ENCODE measurements at regions not wholly inside any gene's neighbourhood (a gene's known extent, or its start where the extent isn't known, plus 50 kb on each side); places are given as distances from the start of the nearest gene placed in this dataset.
A peak's percentile ranks its signal among the peaks of the same experiment; 100 is the strongest.

DNA sequence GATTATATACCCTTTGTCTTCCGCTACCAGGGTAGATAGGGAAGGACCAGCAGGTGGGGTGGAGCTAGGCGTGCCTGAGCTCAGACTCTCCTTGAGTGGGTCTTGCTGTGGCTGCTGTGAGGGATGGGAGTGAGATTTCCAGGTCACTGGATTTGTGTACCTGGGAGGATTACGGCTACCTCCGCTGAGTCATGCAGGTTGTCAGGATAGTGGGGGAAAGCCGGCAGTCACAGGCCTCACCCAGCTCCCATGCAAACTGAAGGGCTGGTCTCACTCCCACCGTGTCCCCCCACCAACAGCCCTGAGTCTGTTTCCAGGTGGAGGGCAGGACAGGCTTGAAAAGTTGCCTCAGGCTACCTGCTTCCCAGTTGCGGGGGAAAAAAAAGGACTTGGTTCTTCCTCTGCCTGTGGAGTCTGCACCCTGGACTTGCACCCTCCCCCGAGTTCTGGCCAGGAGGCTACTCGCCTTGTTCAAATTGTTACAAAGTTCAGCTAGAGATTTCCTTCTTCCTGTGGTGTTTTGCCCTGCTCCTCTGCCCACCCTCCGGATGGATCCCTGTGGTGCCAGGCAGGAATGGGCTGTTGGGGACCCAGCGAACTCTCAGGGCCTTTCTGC lies 268.3 kb downstream of the VAPA start:
- DNase-seq, result no peak

DNA sequence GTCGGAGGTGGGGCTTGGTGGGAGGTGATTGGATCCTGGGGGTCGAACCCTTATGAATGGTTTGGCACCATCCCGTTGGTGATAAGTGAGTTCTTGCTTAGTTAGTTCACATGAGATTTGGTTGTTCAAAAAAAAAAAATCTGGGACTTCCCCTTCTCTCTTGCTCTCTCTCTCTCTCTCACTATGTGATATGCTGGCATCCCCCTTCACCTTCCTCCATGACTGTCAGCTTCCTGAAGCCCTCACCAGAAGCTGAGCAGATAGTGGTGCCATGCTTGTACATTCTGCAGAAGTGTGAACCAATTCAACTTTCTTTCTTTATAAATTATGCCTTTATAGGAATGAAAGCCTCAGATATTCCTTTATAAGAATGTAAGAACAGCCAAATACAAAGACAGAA lies 269.7 kb upstream of the APCDD1 start:
- no peak for DNase-seq

DNA sequence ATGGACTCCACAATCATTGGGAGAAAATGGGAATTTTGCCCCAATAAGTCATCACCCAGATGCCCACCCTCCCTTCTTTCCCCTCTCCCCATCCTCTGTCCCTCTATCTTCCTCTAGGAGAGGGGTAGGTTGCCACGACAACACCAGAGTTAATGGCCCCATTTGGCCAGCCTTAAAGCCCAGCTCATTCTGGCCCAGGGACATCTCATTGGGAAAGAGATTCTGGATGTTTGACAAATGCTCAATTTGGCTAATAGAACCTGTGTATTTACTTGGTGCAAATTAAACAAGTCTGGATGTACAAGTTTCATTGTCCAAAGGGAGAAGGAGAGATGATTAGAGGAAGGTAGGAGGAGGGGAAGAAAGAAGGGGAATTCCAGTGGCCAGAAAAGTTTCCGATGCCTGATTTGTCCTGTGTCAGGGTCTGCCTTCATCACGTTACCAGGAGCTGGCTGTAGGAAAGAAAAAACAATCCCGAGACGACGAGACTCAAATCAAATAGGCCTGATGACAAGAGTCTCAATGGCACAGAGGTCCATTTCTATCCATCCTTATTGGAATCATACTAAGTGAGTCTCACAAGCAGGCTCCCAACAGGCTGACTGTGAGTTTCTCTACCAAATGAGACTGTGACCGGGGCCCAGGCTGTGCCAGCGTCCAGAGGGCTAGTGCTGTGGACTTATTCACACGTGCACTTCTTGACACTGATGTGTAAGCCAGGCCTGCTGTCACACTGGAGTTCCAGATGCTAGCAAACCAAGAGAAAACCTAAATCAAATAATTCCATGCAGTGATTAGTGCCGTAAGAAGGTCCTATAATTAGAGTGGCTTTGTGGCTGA lies 265.2 kb upstream of the APCDD1 start:
- no peak for DNase-seq

DNA sequence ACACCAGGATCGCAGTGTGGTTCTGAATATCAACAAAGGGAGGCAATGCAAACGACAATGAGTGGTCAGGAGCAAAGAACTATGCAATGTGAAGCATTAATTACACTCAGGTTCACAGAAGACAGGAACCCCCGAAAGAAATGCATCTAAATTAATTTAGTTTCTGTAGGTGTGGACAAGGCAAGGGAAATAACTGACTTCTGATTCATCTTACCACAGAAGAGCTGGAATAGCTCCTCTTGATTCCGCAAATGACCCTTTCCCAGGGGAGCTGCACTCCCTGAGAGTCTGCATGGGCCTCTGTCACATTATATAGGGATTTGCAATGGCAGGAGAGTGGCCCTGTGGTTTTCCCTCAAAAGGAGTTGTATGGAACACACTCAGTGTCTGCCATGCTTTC lies 263.9 kb upstream of the APCDD1 start:
- no peak for DNase-seq

DNA sequence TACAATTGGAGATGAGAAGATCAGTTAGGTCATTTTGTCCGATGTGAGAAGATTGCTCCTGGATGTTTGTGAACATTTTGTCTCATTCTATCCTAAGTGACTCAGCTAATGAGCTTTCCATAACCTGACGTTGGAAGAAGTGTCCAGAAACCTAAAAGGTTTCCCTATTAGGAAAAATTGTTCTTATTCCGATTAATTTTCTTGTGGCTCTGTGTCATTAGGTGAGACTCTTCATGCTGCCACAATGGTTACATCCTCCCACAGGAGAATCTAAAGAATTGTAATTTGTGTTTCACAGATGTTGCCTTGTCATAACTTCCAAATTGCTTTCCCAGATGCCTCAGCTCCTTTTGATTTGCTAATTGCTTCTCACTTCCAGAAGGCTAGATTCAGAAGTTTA lies 261.0 kb upstream of the APCDD1 start:
- DNase-seq, result no peak

DNA sequence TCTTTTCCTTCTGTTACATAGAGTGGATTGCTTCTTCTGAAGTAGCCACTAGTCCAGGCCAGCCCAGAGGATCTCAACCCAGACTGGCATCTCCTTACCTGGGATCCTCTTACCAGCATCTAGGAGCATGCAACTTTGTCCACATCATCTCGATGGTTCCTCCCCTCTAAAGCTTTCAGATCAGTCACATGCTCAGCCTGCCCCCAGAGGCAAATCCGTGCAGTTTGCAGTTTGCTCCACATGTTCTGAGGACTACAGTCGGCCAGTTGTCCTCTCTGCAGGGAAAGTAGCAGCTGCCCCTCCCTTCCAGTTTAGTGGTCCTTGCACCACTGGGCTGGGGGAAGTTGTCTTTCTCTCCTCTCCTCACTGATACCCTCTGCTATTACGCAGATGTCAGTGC lies 259.8 kb upstream of the APCDD1 start:
- no peak for DNase-seq

DNA sequence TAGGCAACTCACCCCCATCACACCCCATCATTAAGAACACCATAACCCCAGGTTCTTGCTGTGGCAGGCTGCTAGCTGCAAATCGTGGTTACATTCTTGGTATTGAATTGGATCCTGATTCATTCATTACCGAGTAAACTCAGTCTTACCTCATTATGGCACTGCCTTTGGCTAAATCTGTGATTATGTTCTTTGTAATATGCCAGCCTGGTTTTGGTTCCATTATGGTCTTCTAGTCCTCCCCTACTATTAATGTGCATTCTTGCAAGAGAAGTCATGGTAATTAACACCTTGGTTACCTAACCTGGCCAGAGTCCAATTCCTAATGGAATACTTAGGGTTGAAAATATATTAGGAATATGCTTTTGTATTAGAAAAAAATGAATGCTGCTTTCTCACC lies 258.9 kb upstream of the APCDD1 start:
- DNase-seq, result no peak

DNA sequence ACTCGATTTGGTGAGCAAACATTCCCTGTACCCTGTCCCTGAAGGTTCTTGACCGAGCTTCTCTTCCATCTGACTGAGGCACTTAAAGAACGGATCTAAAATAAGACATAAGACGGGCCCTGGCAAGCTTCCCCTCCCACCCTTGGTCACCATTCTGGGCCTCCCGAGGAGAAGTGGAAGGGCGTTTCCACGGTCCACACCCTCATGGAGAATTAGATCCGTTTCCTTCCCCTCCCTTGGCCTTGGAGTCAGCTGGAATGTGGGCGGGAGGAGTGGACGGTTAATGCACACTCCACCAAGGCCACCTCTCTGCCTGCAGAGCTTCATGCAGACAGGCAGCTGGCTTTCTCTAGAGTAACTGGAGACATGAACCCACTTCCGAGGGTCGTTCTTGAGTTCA lies 257.3 kb upstream of the APCDD1 start:
- DNase-seq, result no peak

DNA sequence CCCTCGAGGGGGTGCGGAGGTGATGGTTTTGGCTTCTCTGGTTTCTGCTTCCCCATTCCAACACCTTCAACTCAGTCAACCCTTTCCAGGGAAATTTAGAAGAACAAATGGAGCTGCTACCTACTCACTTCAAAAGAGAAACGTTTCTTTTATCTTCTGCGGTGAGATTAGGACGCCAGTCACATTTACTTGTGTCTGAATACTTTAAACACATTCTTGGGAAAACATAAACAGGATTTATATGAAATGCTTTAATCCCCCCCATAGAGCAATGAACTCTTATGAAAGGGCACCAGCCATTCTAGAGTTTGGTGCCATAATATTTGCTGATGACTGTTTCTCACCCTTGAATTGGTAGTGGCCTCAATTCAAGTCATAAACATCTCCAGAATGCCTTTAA lies 253.2 kb upstream of the APCDD1 start:
- DNase-seq, result no peak

DNA sequence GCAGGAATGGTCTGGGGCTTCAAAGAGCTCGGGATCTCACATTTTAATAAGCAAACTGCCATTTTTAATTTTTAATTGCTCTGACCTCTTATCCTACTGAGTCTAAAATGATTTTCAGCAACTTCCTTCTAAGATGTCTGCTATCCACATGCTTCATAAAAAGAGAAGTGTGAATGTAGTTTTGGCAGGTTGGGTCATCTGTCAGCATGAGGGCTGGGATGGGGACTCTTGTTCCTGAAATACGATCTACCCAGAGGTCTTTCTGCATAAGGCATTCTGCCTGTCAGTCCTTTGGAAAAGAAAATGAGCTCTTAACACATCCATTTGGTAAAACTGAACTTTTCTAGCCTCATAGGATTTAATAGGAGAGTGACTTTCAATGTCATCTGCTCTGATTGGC lies 252.8 kb upstream of the APCDD1 start:
- no peak for DNase-seq

DNA sequence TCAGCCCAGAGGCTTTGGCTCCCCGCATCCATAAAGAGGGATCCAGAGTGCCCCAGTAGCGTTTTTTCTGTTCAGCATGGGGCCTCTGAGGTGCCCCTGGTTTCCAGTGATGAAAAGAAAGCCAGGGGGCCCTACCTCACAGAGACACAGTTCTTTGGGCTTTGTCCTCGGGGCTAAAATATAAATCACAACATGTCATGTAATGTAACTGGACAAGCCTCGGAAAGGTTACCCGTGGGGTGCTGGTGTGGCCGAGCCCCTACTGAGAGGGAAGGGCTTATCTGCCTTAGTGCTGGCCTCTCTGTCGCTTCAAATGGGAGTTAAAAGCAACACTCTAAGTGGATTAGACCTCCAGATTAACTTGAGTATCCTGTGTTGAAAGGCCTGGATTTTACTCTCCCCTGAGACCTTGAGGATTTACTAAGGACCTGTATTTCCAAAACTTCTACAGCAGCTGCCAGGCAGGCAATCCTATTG lies 251.6 kb upstream of the APCDD1 start:
- no peak for DNase-seq

DNA sequence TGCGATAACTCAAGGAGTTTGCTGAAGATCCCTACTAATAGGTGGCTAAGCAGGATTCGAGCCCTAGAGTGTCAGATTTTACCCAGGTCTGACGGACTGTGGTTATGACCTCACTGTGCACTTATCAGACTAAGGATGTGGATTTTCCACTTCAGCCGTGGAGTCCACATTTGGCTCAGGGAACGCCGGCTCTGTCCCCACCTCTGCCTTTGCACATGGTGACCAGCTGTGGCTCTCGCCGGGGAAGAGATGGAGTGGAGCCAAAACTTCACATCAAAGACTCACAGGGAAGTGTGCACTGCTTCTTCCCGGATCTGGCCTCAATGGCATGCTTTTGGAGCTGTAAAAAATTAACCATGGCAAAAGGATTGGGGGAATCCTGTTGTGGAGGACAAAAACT lies 249.3 kb upstream of the APCDD1 start:
- no peak for DNase-seq

DNA sequence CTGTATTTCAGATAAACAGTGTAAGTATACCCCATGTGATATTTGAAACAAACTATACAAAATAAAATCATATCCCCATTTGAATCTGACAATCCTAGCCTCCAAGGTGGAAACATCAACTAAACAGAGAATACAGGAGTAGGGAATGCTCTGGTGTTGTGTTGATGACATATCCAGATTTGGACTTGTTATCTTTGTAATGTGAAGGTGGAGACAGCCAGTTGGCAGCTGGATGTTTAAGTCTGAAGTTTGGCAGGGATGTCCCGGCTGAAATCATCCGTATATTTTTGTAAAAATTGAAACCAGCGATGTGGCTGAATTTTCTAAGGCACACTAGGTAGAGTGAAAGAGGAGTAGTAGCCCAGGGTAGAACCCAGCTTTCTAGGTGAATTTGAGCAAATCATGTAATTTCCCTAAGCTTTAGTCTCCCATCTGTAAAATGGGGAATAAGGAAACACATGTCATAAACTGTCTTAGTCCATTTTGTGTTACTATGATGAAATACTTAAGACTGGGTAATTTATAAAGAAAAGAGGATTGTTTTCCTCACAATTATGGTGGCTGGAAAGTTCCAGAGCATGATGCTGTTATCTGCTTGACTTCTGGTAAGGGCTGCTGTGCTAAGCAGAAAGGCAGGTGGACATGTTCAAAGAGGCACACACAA lies 246.6 kb upstream of the APCDD1 start:
- DNase-seq, result no peak

DNA sequence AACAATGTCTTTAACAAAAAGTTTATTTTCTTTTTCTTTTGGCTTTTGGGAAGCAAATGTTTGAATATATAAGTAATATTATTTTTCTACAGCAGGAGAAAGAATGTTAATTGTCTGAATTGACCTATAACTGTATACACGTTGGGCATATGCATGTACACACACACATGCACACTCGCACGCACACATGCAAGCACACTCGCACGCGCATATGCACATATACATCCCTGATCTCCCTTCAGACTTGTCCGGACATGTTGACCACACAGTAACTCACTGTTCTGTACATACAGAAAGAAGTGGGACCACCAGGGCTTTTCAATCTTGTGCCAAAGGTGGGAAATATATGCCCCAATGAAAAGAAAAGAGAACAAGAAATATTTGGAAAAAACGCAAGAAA lies 245.1 kb upstream of the APCDD1 start:
- no peak for DNase-seq

DNA sequence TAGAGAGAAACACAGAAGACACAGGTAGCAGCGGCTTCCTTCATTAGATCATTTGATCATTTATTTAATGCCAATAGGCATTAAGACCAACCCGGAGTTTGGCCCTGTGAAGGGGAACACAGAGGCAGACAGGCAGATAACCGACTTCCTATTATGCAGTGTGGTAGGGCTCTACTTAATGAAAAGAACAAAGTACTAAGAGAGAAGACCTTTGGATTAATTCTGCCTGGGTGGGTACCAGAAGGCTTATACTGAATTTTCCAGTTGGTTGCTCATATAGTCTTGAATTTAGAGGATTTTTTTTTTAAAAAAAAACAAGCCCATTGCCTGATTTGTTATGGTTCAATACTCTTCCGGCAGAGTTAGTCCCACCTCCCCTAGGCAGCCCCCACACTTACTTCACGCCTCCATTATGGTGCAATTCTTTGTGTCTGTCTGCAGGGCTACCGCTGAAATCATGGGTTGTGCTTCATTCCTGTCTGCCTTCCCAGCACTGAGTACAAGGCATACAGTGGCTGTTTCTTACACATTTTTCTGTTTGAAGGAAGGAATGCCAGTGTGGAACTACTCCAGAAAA lies 244.3 kb upstream of the APCDD1 start:
- no peak for DNase-seq

DNA sequence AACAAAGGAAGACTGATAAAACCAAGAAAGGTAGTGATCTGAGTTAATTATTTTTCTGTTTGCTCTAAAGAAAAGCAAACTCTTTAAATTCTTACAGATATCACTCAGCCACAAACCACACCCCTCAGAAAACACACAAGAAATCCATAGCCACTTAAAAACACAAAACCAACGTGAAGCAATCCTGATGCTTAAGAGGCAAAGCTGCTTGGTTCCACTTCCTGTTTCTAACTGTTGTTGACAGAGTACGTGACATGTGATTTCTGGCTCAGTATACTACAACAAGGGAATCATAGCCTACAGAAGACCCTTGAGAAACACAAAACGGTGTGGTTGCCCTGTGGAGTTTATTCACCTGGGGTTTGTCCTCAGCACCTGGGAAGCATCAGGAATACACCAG lies 240.9 kb upstream of the APCDD1 start:
- peak; percentile 36 for DNase-seq

DNA sequence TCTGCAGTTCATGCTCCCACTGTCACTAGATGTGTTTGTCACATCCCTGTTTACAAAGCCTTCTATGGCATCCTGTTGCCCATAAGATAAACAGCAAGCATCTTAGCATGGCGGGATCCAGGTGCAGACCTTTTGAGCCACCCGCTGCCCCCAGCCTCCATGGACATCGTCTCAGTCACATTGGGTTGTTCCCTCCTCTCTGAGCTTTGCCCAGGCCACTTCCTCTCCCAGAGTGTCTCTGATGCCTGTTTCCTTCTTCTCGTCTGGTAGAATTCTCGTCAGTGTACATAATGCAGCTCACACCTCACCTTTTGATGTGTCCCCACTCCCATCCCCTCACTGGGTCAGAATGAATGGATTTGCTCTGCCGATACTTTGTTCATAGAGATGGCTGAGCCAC lies 239.0 kb upstream of the APCDD1 start:
- DNase-seq, result no peak

DNA sequence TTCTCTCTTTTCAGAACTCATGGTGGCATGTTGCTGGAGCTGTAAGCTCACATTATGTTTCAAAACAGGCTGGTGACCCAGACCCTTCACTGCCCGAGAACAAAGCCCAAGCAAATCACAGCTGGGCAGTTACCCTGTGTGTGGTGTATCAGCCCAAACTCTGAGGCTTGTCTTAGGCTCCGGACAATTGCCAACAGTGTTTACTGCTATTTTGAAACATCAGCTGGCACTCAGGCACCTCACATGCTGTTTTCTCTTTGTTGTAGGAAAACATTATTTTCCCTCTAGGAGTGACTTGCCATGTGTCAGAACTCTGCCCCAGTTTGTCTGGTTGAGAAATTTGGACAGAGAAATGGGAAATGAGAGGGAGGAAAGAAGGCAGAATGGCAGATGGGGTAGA lies 237.6 kb upstream of the APCDD1 start:
- no peak for DNase-seq

DNA sequence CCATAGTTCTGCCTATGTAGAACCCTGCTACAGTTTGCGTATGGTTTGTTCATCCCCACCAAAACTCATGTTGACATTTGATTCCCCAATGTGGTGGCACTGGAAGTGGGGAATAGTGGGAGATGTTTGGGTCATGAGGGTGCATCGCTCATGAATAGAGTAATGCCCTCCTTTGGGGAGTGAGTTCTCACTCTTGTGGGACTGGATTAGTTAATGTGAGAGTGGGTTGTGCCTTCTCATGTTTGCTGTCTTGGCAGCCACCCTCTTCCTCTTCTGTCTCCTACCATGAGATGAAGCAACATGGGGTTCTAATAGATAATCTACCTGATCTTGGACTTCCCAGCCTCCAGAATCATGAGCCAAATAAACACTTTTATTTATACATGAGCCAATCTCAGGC lies 237.2 kb upstream of the APCDD1 start:
- no peak for DNase-seq

DNA sequence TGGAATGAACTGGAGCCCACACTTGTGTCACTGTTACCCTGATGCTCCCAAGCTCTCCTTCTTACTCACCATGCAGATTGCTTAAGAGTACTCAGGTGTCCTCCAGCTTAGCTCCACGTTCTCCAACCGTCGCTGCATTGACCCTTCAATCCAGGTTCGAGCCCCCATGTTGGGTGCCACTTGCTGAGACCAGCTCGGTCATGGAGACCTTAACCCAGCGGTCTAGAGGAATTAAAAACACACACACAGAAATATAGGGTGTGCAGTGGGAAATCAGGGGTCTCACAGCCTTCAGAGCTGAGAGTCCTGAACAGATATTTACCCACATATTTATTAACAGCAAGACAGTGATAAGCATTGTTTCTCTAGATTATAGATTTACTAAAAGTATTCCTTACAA lies 229.1 kb upstream of the APCDD1 start:
- no peak for DNase-seq

DNA sequence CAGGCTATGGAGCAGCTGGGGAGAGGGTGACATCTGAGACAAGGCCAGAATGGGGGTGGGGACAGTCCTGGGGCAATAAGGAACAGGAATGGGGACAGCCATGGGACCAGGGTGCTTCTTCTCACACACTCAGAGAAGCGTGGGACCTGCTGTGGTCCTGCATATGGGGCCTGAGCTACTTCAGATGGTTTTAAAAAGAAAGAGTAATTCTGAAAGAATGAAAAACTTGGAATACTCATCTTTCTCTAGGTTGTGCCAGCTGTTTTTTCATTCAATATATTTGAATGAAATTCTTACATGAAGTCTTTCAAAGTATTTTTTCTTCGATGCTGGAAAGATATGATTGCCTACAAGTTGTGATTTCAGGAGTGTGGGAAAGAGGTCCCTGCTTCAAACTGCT lies 227.5 kb upstream of the APCDD1 start:
- DNase-seq, result no peak

DNA sequence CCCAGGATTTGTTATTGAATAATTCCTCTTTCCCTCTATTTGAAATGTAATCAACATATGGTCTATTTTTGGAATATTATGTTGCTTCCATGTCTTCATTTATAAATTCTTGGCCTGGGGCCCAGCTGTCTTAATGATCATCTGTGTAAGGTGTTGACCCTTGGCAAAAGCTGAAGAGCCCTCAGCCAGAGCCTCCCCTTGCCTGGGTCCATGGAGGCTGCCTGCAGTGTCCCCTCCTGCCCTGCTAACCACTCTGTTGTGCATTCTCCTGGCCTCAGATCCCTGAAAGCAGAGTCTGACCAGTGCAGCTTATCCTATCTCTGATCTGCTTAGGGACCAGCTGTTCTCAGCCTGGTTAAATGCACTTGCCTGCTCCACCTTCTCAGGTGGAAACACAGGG lies 226.1 kb upstream of the APCDD1 start:
- DNase-seq, result no peak

DNA sequence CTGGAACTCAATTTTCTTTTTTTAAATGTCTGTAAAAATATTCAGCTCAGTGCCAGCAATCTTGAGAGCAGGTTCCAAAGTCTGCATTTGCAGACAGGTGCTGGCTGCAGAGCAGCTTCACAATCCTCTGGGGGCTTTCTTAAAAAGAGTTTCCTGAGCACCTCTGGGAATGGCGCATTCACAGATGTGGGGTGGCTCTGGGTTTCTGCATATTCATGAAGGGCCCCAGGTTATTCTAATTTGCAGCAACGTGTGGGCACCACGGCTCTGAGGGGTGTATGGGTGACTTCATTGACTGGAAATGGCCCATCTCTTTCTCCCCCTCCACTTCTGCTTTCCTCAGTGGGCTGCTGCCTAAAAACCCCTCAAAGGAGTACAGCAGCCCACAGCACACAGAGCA lies 225.0 kb upstream of the APCDD1 start:
- DNase-seq, result no peak

DNA sequence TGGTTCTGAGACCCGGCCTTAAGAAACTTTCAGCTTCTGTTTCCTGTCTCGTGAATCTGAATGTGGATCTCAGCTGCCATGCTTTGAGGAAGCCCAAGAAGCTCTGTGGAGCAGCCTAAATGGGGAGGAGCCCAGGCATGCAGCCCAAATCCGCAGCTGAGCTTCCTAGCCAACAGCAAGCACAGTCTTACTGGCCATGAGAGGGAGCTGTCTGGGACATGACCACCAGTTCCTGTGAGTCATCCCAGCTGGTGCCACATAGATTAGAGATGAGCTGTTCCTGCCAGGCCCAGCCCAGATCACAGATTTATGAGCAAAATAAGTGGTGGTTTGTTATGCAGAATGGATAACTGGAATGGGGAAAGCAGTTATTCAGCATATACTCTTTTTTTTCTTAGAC lies 224.4 kb upstream of the APCDD1 start:
- DNase-seq, result no peak

Measured in CD4-positive, alpha-beta T cell treated with Interleukin-15 for 1 hour (primary cell).